RWPE2 (cell line): ENCODE measurements at regions not wholly inside any gene's neighbourhood (a gene's known extent, or its start where the extent isn't known, plus 50 kb on each side); places are given as distances from the start of the nearest gene placed in this dataset.

Source experiments
- ATAC-seq: fragments of 200-7000 bp; cut with Tn5 transposase; 3 replicates; pipeline ENCODE4 v1.9.1; 2021; ENCODE audit warnings: low read depth
- DNase-seq: peaks from one replicate; pipeline ENCODE4 v3.0.0-alpha.2; 2020; ENCODE audit warnings: low spot score
- H3K27ac ChIP-seq: fragments of 450-650 bp; 2 replicates; pipeline ENCODE4 v1.5.1; 2017; ENCODE audit warnings: mild to moderate bottlenecking; ENCODE audit not compliant: poor library complexity, severe bottlenecking
- H3K27me3 ChIP-seq: fragments of 250-450 bp; sonication (Bioruptor Pico); 2 replicates; pipeline ENCODE4 v1.5.1; 2021; ENCODE audit warnings: mild to moderate bottlenecking, moderate library complexity; ENCODE audit not compliant: insufficient read depth, poor library complexity, severe bottlenecking
- H3K36me3 ChIP-seq: fragments of 250-450 bp; sonication (Bioruptor Pico); 2 replicates; pipeline ENCODE4 v1.5.1; 2020; ENCODE audit warnings: low read depth, mild to moderate bottlenecking, moderate library complexity
- H3K4me1 ChIP-seq: fragments of 250-450 bp; sonication (Bioruptor Pico); 2 replicates; pipeline ENCODE4 v1.5.1; 2021; ENCODE audit warnings: mild to moderate bottlenecking, moderate library complexity; ENCODE audit not compliant: insufficient read depth, poor library complexity, severe bottlenecking
- H3K4me3 ChIP-seq: fragments of 250-450 bp; sonication (Bioruptor Pico); 2 replicates; pipeline ENCODE4 v1.5.1; 2021; ENCODE audit warnings: mild to moderate bottlenecking, moderate library complexity; ENCODE audit not compliant: severe bottlenecking
- H3K9me3 ChIP-seq: fragments of 250-450 bp; sonication (Bioruptor Pico); 2 replicates; pipeline ENCODE4 v1.5.1; 2021; ENCODE audit warnings: mild to moderate bottlenecking, moderate library complexity; ENCODE audit not compliant: severe bottlenecking
- TF ChIP-seq, protein P1 (sequence below): fragments of 450-650 bp; IDR thresholded peaks from one replicate; pipeline ENCODE4 v1.5.1; 2017; ENCODE audit warnings: mild to moderate bottlenecking, moderate library complexity; ENCODE audit not compliant: poor library complexity, severe bottlenecking

- DNase-seq (no peak), ATAC-seq (no peak)
- Histone ChIP-seq H3K27me3 (no peaks in the 10 kb centered on the region), H3K4me3 (no peak overlapping the region), H3K36me3 (no peaks in the 10 kb centered on the region), H3K9me3 (no peaks in the 10 kb centered on the region), H3K27ac (no peak overlapping the region), H3K4me1 (peaks cover 3% of the 10 kb centered on the region)
- TF ChIP-seq, protein P1, sequence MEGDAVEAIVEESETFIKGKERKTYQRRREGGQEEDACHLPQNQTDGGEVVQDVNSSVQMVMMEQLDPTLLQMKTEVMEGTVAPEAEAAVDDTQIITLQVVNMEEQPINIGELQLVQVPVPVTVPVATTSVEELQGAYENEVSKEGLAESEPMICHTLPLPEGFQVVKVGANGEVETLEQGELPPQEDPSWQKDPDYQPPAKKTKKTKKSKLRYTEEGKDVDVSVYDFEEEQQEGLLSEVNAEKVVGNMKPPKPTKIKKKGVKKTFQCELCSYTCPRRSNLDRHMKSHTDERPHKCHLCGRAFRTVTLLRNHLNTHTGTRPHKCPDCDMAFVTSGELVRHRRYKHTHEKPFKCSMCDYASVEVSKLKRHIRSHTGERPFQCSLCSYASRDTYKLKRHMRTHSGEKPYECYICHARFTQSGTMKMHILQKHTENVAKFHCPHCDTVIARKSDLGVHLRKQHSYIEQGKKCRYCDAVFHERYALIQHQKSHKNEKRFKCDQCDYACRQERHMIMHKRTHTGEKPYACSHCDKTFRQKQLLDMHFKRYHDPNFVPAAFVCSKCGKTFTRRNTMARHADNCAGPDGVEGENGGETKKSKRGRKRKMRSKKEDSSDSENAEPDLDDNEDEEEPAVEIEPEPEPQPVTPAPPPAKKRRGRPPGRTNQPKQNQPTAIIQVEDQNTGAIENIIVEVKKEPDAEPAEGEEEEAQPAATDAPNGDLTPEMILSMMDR = no peak
Measured at GRCh38 chr5:171681061-171681460, 104.6 kb upstream of the SMIM23 start.

DNA sequence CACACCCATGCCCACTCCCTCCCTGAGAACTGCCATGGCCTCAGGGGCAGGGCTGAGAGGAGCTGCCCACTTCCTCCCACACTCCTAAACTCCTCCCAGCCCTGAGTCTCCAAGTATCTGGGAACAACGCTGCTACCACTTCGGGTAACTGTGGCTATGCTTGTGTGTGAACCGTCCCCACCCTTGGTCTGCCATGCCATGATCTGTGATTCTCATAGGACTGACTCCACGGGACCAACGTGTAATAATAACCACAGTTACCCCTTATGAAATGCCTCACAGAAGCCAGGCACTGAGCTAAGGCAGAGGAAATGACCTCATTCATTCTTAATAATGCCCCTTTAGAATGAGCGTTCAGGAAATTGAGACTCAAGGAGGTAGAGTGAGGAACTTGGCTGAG, 103.9 kb upstream of the SMIM23 start:
- peak; percentile 37; the same call in 2 of the 3 replicates for ATAC-seq
- Histone ChIP-seq H3K9me3 (no peaks in the 10 kb centered on the region), H3K36me3 (no peaks in the 10 kb centered on the region), H3K4me3 (no peak overlapping the region), H3K27ac (no peak overlapping the region), H3K4me1 (peaks cover 3% of the 10 kb centered on the region), H3K27me3 (no peaks in the 10 kb centered on the region)
- TF ChIP-seq, protein P1 = no peak
- no peak for DNase-seq

DNA sequence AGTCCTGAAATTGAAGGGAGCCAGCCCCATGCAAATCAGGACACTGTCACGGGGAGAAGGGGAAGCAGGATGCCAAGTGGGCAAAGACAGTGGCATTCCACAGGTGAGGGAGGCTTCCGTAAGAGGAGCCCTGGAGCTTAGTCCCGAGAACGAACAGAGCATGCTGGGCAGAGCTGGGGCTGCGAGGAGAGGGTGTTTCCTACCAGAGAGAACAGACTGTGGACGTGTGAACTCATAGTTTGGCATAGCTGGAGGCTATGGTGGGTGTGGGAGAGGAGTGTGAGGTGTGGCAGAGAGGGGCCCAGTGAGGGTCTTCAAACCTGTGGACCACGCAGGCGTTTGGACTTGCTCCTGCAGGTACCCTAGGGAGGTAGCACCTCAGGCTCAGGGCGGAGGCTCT, 102.8 kb upstream of the SMIM23 start:
- no peaks in the 10 kb centered on the region for H3K9me3 ChIP-seq
- DNase-seq = no peak
- H3K36me3 ChIP-seq = no peaks in the 10 kb centered on the region
- no peak overlapping the region for H3K27ac ChIP-seq
- peaks cover 3% of the 10 kb centered on the region for H3K4me1 ChIP-seq
- H3K4me3 ChIP-seq = no peak overlapping the region
- no peak for ATAC-seq
- TF ChIP-seq, protein P1 = no peak
- no peaks in the 10 kb centered on the region for H3K27me3 ChIP-seq

DNA sequence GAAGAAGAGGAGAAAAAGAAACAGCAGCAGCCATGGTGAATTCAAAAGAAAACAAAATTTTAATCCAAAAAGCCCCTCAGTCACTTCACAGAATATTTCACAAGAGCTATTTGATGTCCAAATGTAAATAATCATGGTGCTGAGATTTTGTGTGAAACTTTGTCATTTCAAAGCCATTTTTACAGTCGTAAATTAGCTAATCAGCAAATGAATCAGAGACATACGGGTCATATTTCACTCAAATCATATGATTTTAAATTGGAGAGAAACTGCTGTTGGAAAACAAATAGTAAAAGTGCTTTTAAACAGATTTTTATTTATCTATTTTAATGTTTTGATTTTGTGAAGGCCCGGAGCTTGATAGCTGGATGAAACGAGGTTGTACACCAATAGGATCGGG, 101.4 kb upstream of the SMIM23 start:
- Histone ChIP-seq H3K4me3 (no peak overlapping the region), H3K36me3 (no peaks in the 10 kb centered on the region), H3K27me3 (no peaks in the 10 kb centered on the region), H3K9me3 (no peaks in the 10 kb centered on the region), H3K27ac (no peak overlapping the region), H3K4me1 (peaks cover 3% of the 10 kb centered on the region)
- no peak for DNase-seq
- ATAC-seq = no peak
- TF ChIP-seq, protein P1 = no peak

DNA sequence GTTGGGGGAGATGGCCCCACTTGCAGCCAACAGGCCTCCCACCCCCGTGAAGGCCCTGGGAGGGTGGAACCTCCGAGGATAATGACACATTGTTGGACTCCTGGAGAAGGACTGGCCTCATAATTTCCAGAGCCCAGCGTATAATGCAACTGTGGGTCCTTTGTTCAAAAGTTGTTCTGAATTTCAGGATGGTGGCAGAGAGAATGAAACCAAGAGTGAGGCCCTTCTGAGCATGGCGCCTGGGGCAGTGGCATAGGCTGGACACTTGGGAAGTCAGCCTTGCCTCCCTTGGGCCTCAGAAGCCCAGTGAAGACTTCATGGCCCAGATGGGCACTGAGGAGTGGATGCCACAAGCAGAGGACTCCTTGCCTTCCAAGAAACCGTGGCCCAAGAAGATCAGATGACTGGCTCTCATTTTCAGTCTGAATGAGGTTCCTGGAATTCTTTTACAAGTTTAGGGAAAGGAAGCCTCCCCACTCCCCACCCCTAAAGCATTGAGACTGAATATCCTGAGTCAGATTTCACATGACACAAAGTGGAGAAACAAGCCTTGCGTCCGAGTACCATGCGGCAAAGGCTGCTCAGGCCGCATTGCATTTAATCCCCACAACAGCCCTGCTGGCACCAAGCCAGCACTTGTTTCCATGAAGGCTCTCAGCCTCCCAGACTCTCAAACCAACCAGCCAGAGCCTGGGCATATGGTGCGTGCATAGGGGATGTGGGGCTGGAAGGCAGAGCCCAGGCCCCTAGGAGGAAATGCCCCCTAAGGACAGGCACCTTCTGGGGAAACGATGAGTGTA, 96.7 kb upstream of the SMIM23 start:
- no peak for DNase-seq
- H3K4me1 ChIP-seq = no peaks in the 10 kb centered on the region
- ATAC-seq = no peak
- H3K9me3 ChIP-seq = no peaks in the 10 kb centered on the region
- no peak overlapping the region for H3K27ac ChIP-seq
- no peaks in the 10 kb centered on the region for H3K36me3 ChIP-seq
- H3K4me3 ChIP-seq = no peak overlapping the region
- H3K27me3 ChIP-seq = no peaks in the 10 kb centered on the region
- TF ChIP-seq, protein P1 = no peak
